ENCODE measurements at regions not wholly inside any gene's neighbourhood (a gene's known extent, or its start where the extent isn't known, plus 50 kb on each side); places are given as distances from the start of the nearest gene placed in this dataset.
"Not testable (repeated sequence)": the region's sequence is repeated elsewhere in the genome, so short reads cannot be mapped to it uniquely, and the experiment has no call there.

DNA sequence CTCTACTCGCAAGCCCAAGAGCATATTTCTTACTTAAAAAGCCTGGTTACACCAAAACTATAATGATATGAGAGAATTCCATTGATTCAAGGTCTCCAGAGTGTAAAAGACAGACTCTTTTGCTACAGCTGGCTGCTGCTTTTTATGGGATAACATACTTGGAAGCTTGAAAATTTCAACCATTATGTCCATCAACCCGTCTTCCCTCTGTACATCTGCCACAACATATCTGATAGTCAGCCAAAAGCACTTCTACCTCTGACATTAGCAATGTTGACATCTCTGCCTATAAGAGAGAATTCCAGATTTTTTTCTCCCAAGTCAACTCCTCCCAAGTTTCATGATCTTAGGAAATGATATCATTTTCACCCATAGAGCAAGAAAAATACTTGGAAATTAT lies 54.4 kb upstream of the IQCM start:
- DNase-seq (ENCODE audit: low read depth), result no peak

DNA sequence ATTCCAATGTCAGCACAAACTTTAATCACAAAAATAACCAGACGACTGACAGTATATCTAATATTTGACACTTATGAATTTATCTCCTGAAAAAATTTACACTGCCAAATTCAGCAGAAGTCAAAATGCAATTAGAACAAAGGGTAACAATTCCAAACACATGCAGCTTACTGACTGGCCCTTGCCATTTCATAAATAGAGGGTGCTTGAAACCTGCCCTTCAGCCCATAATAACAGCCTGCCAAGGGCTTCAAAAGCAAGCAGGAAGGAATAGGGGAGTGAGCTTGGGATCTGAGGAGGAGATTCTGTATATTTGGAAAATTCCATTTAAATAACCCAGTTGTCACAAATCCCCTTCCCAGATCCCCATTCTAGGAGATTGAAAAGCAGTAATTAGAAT lies 66.1 kb upstream of the IQCM start:
- no peak for DNase-seq (ENCODE audit: low read depth)

DNA sequence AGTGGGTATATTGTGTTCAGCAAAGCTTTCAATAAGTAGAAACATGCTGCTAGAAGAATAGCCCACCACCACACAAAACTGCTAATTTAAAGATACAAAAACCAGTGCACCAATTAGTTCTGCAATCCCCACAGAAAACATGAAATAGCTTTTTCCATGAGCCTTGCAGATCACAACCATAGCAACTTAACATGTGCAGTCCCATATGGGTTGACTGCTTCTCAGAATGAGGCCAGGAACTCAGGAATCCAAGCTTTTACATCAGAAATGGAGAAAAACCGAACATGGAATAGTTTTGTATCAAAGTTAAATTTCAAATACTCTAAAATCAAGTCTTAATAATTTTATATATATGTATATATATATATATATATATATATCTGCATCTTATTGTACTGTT lies 66.6 kb upstream of the IQCM start:
- no peak for DNase-seq (ENCODE audit: low read depth)

DNA sequence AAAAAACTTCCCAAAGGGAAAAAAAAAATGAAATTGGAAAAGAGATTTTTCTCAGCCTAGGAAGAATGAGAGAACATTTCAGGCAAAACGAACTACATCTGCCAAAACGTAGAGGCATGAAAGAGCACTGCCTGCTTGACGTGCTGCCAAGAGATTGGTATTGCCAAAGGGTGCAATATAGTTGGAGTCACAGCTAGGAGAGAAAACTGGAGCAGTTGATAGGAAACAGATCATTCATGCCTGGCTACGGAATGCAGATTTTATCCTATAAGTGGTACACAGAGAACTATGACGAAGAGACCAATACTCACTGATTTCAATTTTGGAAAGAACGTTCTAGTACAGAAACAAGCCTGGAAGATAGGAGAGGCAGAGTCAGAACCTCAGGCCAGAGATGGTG lies 68.4 kb upstream of the IQCM start:
- no peak for DNase-seq (ENCODE audit: low read depth)

DNA sequence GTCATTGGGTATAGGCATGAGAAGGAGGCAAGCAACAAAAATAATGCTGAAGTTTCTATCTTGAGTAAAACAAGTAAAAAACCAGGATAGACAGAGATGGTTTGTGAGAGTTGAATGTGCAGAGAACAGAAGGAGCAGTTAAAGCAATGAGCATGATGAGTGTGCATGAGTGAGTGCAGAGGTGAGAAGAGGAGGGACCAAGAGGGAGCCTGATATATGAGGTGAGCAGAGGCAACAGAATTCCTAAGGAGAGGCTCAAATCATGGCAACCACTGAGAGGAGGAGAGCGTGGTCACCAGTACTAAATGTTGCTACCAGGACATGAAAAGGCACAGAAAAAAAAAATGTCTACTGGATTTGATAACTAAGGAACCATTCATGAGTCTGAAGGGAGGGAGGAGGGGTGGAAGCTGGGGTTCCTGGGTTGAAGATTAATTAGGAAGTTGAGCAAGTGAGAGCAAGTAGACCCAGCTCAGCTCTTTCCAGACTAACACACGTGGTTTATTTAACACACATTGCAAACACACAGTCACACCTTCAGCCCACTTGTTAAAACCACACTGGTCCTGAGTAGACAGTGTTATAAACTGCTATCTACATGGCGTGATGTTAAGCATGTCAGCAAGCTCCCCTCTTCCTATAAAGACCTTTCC lies 69.0 kb upstream of the IQCM start:
- no peak for DNase-seq (ENCODE audit: low read depth)

DNA sequence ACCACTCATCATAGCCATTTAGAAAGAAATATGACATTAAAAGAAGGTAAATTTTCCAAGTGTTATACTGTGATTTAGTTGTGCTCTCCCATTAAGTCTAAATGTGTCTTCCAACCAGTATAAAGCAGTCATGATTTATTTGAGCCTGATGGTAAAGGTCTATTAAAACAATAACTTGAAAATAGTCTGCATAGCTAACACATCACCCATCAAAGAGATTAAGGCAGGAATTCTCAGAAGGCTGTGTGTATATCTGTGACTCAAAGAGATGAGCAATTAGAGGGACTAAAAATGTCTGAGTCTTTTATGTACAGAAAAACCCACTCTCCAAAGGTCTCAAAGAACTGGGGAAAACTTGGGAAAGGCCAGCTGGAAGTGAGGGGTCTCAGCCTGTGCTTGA lies 70.3 kb upstream of the IQCM start:
- DNase-seq (ENCODE audit: low read depth), result peak; percentile 81

DNA sequence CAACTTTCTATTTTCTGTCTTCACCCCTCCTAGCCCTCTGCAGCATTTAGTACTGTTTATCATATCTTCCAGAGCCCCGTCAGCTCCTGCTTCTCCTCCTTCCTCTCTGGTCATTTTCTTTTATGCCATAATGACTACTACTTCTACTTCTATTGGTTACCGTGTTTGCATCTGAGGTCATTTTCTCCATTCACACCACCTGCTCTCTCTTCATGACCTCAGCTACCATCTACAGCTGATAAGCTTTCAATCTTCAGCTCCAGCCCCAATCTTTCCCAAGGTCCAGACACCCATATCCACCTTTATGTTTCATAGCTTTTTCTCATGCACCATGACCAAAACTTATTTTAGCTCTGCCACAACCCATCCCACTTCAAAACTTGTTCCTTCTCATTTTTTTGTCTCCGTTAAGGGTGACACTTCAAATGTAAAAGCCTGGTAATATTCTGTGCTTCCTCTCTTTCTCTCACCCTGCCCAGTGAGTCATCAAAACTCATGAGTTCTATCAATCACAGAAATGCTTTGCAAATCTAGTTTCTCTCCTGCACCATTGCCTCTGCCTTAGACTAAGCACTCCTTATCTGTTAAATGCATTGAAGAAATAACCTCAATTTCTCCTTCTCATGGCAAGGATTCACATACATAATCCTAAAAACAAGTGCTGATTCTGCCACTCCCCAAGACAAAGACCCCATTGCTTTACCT lies 71.3 kb upstream of the IQCM start:
- no peak for DNase-seq (ENCODE audit: low read depth)

DNA sequence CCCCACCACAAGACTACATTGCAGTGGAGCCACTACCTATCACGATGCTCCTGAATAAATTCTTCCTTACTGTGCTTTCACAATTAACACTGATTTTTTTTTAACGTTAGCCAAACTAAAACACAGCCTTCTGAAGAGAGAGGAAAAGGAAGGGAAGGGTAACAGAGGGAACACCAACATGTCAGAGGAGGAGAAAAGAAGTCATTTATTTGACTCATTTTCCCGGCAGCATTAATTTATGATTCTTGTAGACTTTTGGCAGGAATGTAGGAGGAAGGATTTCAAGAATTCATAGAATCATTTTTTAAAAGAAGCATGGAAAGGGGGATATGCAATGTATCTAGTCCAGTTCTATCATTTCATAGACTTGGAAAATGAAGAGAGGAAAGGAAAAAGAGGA lies 74.3 kb upstream of the IQCM start:
- DNase-seq (ENCODE audit: low read depth), result no peak

DNA sequence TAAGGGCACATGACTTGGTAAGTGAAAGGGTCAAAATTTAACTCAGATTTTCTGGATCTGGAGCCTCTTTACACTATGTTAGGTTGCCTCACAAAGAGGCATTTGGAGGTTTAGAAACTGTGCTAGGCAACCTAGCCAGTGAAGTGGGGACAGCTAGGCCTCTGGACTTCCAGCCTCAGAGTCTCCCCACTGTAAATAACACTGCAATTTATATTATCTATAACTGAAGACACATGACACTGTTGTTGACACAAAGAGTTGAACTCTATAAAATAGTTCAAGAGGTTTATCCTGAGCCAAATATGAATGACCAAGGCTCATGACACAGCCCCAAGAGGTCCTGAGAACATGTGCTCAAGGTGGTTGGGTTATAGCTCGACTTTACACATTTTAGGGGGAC lies 74.9 kb upstream of the IQCM start:
- no peak for DNase-seq (ENCODE audit: low read depth)

DNA sequence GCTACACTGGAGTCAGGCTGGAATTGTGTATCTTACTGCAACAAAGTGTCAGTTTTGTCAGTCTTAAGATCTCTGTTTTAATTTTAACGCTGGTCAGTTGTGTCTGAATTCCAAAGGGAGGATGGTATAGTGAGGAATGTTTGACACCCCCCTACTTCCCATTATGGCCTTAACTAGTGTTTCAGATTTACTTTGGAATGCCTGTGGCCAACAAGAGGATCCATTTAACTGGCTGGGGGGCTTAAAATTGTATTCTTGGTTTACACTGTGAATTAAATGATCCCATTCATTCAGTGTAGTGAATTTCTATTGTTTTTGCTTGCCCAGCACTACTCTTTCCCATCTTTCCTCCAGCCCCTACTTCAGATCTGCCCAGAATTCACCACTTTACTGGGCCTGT lies 75.8 kb upstream of the IQCM start:
- no peak for DNase-seq (ENCODE audit: low read depth)

DNA sequence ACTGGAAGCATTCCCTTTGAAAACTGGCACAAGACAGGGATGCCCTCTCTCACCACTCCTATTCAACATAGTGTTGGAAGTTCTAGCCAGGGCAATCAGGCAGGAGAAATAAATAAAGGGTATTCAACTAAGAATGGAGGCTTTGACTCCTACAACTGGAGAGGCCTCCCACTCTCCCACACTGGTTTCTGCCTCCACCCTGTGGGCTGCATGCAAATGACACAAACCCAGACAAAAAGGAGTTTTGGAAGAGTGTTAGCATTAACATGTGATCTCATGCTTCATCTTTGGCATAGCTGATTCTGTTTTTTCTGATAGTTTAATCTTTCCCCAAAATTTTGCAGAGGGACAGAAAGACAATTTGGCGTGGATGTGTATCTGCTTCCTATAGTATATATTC lies 80.8 kb upstream of the IQCM start:
- DNase-seq (ENCODE audit: low read depth), result no peak

DNA sequence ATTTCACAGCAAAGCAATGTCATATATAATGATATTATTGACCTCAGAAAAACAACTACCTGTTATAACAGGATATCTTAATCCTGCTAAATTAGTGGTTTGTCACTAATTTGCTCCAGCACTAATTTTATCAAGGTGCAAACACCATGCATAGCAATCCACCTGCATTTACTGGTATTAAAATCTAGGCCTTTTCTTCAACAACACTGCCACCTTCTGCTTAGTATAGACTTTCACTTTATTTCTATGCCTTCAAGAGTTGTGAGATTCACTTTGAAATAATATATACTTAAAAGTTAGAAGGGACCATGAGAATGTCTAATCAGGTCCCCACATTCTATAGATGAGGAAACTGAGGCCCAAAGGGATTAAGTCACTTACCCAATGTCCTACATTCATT lies 82.1 kb upstream of the IQCM start:
- no peak for DNase-seq (ENCODE audit: low read depth)

DNA sequence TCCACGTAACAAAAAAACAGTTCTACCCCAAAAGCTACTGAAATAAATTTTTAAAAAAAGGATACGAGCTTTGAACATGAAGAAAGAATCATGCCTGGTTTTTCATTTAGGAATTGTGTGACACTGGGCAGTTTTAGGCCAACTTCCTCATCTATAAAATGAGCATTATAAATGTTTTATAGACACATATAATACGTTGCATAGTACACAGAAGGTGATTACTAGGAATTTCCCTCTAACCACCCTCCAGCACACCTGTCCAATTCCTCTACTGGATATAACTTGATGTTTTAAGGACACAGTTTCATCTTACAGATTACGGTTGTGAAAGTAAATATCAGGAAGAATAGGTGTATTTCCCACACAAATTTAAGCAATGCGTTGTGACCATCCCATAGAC lies 85.5 kb upstream of the IQCM start:
- no peak for DNase-seq (ENCODE audit: low read depth)

DNA sequence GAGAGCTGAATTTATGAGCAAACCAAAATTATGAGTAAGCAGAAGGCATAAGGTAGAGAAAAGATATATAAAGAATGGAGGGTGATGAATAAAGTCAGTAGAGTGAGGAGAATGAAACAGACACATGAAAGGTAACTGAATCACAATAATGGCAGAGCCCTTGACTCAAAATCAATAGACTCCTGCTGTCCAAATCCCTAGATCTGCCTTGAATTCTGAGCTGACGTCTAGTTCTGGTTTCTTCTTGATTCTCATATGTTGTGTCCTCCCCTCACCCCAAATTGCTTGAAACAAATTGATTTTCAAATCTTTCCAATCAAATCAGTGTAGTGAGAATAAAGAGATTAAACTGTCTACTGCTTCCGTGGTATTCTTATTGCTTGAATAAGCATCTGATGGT lies 86.6 kb upstream of the IQCM start:
- no peak for DNase-seq (ENCODE audit: low read depth)

DNA sequence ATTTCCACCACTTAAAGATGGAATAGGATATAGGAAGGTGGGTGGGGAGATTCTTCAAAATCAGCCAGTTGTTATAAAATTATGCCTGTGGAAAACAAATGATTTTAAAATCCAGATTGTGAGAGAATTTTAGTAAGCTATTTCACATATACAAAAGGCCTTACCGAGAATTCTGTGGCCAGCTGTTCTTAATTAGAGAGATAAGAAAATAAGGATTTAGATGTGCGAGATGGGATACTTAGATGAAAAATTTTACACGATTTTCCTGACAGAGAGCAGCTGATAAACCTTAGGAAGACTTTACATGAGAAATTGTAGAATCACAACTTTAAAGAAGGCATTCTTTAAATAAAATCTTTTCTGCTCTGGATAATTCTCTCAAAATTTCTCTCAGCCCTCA lies 94.5 kb upstream of the IQCM start:
- DNase-seq (ENCODE audit: low read depth), result no peak

DNA sequence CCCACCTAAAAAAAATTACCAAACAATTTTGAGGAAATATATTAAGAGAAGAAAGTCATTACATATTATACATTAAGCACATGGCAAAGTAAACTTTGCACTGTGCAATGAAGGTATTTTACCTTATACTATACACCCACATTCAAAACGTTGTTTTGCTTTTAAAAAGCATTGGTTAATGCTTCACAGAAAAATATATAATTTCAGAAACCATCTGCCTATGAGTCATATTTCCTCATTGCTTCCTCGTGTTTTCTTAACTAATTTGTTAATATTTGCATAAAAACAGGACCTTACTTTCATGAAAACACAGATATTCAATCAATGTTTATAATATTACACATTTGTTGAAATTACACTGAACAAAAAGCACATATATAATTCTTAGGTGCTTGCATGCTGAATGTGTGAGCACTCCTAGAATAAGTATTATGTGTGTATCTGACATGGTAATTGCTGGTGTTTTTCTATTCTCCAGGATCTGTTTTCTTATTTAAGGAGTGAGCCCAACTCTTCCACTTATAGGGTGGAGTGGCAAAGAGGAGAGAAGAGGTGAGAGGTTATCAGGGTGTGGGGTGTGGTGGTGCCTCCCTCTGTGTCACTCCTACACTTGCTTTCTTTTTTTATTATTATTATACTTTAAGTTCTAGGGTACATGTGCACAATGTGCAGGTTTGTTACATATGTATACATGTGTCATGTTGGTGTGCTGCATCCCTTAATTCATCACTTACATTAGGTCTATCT lies 95.1 kb upstream of the IQCM start:
- DNase-seq (ENCODE audit: low read depth), result no peak

DNA sequence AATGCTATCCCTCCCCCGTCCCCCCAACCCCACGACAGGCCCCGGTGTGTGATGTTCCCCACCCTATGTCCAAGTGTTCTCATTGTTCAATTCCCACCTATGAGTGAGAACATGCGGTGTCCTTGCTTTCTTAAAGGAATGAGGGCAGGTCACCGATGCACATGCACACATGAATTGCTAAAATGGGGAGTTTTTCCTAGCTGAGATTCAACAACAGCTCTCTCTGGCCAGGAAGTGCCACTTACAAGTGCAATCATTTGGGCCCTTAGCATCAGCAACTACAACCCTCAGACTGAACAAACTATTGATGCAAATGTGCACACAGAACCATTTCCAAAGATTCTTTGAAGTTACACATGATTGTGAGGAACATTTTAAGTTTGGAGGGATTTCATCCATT lies 95.7 kb upstream of the IQCM start:
- DNase-seq (ENCODE audit: low read depth), result no peak

DNA sequence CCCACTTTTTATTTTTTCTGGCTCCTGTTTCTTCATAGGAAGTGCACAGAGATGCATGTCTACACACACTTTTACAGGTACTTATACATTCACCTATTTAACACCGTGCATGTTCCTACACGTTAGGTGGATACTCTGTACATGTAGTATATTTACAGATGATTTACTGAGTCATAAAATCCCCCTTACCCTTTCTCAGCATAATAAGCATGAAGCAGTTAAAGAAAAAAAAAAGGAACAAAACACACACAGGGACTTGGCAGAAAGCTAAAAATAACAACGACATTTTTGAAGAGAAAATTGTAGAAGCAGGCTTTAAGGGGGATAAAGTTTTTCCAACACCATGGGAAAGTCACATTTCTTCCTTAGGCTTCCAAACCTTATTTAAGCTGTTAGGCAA lies 96.4 kb upstream of the IQCM start:
- no peak for DNase-seq (ENCODE audit: low read depth)

DNA sequence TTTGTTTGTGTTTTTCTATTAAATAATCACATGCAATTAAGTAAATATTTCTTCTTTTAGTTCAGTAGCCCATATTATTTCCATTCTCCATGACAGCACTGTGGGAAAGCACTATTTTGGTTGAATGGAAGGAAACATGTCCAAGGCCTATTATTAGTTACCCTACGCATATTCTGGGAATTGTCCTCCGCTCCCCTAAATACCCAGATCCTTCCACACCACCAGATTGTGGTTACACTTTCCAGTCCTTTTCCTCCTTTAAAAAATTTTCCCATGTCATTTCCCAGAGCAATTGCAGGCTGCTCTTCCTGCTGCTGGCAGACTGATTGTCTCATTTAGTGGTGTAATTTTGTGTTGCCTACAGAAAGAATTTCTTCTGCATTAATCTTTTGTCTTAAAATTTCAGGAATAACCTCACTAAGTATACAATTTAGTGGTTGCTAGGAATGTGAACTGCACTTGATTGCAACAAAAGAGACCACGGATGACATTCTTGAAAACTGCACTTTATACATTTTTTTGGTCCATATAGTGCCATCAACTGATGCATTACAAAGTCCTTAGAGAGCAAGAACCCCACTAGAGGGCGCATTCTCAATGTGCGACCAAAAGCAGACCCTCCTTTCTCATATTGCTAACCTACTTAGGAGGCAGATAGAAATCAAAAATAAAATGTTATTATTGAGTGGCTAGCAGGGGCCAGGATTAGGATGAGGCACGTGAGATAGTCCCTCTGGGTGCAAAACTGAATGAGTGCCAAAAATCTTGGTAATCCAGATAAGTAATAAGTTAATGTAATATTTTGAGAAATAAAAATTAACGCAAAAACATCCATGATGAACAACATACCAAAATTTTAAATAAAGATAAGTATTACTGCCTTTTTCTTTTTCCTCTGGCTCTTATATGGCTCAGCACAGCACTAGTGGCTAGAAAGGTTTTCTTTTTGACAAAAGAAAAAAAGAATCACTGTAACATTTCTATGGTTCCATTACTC lies 98.8 kb upstream of the IQCM start:
- DNase-seq (ENCODE audit: low read depth), result no peak

DNA sequence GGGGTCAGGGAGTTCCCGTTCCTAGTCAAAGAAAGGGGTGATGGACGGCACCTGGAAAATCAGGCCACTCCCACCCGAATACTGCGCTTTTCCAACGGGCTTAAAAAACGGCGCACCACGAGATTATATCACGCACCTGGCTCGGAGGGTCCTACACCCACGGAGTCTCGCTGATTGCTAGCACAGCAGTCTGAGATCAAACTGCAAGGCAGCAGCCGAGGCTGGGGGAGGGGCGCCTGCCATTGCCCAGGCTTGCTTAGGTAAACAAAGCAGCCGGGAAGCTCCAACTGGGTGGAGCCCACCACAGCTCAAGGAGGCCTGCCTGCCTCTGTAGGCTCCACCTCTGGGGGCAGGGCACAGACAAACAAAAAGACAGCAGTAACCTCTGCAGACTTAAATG lies 100.1 kb upstream of the IQCM start:
- DNase-seq (ENCODE audit: low read depth), result not testable (repeated sequence)

DNA sequence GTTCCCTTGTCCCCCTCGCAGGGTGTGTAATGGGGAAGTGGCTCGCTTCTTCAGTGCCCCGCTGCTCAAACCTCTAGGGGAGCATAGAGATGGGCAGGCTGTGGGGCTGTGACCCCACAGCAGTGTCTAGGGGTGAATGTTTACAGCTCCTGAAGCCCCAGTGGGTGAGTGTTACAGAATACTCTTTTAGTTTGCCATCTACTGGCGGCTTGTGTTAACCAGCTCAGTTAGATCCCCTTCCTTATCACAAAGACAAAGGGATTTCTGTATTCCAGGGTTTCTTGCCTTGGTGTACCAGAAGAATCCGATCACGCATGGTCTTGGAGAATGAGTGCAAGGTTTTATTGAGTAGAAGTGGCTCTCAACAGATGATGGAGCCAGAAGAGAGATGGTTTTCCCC lies 108.1 kb upstream of the IQCM start:
- no peak for DNase-seq (ENCODE audit: low read depth)

DNA sequence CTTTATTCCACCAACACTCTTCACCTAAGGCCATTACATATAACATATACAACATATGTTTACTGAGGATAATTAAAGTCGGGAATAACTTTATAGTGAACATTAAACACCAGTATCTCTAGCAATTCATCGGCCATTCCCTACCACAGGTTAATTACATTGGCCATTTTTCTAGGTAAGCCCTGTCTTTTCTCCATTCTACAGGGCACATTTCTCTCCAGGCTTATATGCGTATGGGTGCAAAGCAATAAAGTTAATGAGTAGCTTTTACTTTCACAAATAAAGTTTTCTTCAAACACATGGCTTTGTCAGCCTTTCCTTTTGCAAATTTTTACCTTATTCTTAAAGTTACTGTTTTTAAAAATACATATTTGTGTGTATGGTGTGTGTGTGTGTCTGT lies 111.9 kb upstream of the IQCM start:
- DNase-seq (ENCODE audit: low read depth), result no peak
